SJCRH30 (cell line): ENCODE measurements at regions not wholly inside any gene's neighbourhood (a gene's known extent, or its start where the extent isn't known, plus 50 kb on each side); places are given as distances from the start of the nearest gene placed in this dataset.
"Not testable (repeated sequence)": the region's sequence is repeated elsewhere in the genome, so short reads cannot be mapped to it uniquely, and the experiment has no call there.

Experiments
- DNase-seq, 2 experiments: peaks; one replicate each; pipeline ENCODE4 v3.0.0-alpha.2; 2015 to 2020
- H3K27ac ChIP-seq: fragments of 250-450 bp; sonication (Bioruptor Pico); 2 replicates; pipeline ENCODE4 v1.5.1; 2020; ENCODE audit warnings: mild to moderate bottlenecking, moderate library complexity
- H3K27me3 ChIP-seq: fragments of 250-450 bp; sonication (Bioruptor Pico); 2 replicates; pipeline ENCODE4 v1.5.1; 2020; ENCODE audit warnings: mild to moderate bottlenecking, moderate library complexity
- H3K36me3 ChIP-seq: fragments of 250-450 bp; sonication (Bioruptor Pico); 2 replicates; pipeline ENCODE4 v1.5.1; 2020; ENCODE audit warnings: mild to moderate bottlenecking, moderate library complexity
- H3K4me1 ChIP-seq: fragments of 250-450 bp; sonication (Bioruptor Pico); 2 replicates; pipeline ENCODE4 v1.5.1; 2020; ENCODE audit warnings: mild to moderate bottlenecking, moderate library complexity
- H3K4me3 ChIP-seq: fragments of 250-450 bp; sonication (Bioruptor Pico); 2 replicates; pipeline ENCODE4 v1.5.1; 2020; ENCODE audit warnings: mild to moderate bottlenecking, moderate library complexity
- H3K9me3 ChIP-seq: fragments of 250-450 bp; sonication (Bioruptor Pico); replicated peaks from 2 replicates; pipeline ENCODE4 v1.5.1; 2020; ENCODE audit warnings: mild to moderate bottlenecking, moderate library complexity

GRCh38 chr5:173679909-173680630 lies 63.6 kb upstream of the BOD1 start:
- H3K4me3 ChIP-seq: no peak overlapping the region
- 0 out of 2 replicates have a peak, but pooled peaks cover 4% of the 10 kb centered on the region for H3K9me3 ChIP-seq
- no peaks in the 10 kb centered on the region for H3K4me1 ChIP-seq
- no peaks in the 10 kb centered on the region for H3K36me3 ChIP-seq
- no peak for DNase-seq
- H3K27ac ChIP-seq: no peak overlapping the region
- H3K27me3 ChIP-seq: no peaks in the 10 kb centered on the region

DNA sequence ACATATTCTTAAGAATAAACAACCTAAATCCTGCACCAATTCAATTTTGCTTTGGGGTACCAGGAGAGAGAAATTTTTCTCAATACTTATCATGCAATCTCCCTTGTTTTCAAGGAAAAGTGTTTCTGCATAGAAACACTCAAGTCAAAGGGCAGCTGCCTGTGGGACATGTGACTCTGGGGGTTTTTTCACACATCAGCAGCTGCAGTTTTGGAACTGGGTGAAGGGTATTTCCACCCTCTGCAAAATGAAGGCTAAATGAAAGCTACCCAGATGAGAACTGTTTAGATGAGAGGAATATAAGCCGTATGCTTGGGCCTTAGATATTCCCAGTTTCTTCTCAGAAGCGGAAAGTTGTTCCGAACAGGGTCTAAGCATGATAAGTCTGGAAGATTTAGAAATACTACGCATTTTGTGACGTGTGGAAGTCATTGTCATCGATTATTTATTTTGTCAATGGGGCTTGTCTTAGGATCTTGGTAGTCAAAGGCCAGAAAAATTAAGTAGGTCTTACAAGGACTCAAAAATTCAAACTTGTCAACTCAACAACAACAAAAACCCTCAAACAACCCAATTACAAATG lies 64.3 kb upstream of the BOD1 start:
- DNase-seq: no peak
- Histone ChIP-seq H3K27me3 (no peaks in the 10 kb centered on the region), H3K4me1 (no peaks in the 10 kb centered on the region), H3K36me3 (no peaks in the 10 kb centered on the region), H3K27ac (no peak overlapping the region), H3K4me3 (no peak overlapping the region), H3K9me3 (0 out of 2 replicates have a peak, but pooled peaks cover 4% of the 10 kb centered on the region)

DNA sequence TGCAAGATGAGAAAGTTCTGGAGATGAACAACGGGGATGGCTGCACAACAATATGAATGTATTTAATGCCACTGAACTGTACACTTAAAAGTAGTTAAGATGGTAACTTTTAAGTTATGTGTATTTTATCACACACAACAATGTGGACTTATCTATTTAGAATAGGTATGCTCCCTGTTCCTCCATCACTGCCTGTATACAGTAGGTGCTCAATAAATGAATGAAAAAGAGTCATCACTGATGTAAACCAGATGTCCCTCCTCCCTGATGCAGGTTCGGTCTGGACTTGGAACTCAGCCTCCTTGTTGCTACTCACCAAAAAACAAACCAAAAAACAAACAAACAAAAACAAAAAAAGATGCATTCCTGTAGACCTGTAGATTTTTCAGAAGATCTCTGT lies 65.9 kb upstream of the BOD1 start:
- DNase-seq: no peak
- Histone ChIP-seq H3K27me3 (no peaks in the 10 kb centered on the region), H3K9me3 (0 out of 2 replicates have a peak, but pooled peaks cover 4% of the 10 kb centered on the region), H3K36me3 (no peaks in the 10 kb centered on the region), H3K4me1 (no peaks in the 10 kb centered on the region), H3K4me3 (no peak overlapping the region), H3K27ac (no peak overlapping the region)

DNA sequence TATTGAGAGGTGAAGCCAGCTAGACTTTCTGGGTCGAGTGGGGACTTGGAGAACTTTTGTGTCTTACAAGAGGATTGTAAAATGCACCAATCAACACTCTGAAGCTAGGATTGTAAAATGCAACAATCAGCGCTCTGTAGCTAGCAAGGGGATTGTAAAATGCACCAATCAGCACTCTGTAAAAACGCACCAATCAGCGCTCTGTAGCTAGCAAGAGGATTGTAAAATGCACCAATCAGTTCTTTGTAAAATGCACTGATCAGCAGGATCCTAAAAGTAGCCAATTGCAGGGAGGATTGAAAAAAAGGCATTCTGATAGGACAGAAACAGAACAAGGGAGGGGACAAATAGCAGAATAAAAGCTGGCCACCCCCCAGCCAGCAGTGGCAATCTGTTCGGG lies 68.1 kb upstream of the BOD1 start:
- H3K36me3 ChIP-seq, H3K27ac ChIP-seq, H3K9me3 ChIP-seq, H3K27me3 ChIP-seq, H3K4me3 ChIP-seq, H3K4me1 ChIP-seq, DNase-seq: not testable (repeated sequence)

DNA sequence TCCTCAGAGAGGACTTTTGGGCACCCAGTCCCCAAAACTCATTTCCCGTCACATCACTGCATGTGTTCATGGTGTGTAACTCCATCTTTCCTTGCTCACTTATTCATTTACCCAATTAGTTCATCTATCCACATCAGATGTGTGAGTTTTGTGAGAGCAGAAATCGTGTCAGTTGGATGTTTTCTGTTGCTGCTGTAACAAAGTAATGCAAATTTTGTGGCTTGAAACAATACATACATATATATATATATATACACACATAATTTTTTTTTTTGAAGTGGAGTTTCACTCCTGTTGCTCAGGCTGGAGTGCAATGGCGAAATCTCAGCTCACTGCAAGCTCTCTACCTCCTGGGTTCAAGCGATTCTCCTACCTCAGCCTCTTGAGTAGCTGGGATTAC lies 70.5 kb upstream of the BOD1 start:
- Histone ChIP-seq H3K9me3 (0 out of 2 replicates have a peak, but pooled peaks cover 4% of the 10 kb centered on the region), H3K27ac (no peak overlapping the region), H3K4me3 (no peak overlapping the region), H3K36me3 (no peaks in the 10 kb centered on the region), H3K4me1 (no peaks in the 10 kb centered on the region; the same call in 1 of the 2 replicates), H3K27me3 (no peaks in the 10 kb centered on the region)
- no peak for DNase-seq

GRCh38 chr5:173688703-173689102 lies 72.3 kb upstream of the BOD1 start:
- no peaks in the 10 kb centered on the region for H3K27me3 ChIP-seq
- no peak overlapping the region for H3K27ac ChIP-seq
- DNase-seq: no peak
- no peak overlapping the region for H3K4me3 ChIP-seq
- H3K9me3 ChIP-seq: 0 out of 2 replicates have a peak, but pooled peaks cover 4% of the 10 kb centered on the region
- H3K4me1 ChIP-seq: no peaks in the 10 kb centered on the region; the same call in 1 of the 2 replicates
- no peaks in the 10 kb centered on the region for H3K36me3 ChIP-seq

- no peaks in the 10 kb centered on the region for H3K27me3 ChIP-seq
- DNase-seq: no peak
- no peak overlapping the region for H3K27ac ChIP-seq
- H3K36me3 ChIP-seq: no peaks in the 10 kb centered on the region
- H3K9me3 ChIP-seq: 0 out of 2 replicates have a peak, but pooled peaks cover 3% of the 10 kb centered on the region
- no peaks in the 10 kb centered on the region; the same call in 1 of the 2 replicates for H3K4me1 ChIP-seq
- H3K4me3 ChIP-seq: no peak overlapping the region
These were observed 72.8 kb upstream of the BOD1 start for GRCh38 chr5:173689171-173689736.

- Histone ChIP-seq H3K27me3 (no peaks in the 10 kb centered on the region), H3K27ac (no peak overlapping the region), H3K4me1 (no peaks in the 10 kb centered on the region; the same call in 1 of the 2 replicates), H3K9me3 (no peaks in the 10 kb centered on the region), H3K4me3 (no peak overlapping the region), H3K36me3 (no peaks in the 10 kb centered on the region)
- DNase-seq: no peak
These were observed 73.4 kb upstream of the BOD1 start for GRCh38 chr5:173689737-173690360.

DNA sequence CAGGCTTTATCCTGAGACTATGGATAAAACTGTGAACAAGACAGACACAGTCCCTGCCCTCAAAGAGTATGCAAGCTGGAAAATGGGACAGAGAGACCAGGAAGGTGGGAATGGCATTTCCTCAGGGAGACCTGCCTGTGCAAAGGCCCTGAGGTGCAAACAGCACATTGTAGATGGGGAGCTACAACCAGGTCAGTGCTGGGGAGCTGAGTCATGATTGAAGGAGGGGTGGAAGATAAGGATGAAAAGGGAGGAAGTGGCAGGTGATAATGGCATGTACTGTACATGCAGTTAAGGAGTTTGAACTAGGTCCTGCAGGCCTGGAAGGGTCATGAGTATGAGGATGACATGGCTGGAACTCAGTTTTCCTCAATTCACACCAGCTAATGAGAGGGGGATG lies 75.5 kb upstream of the BOD1 start:
- no peaks in the 10 kb centered on the region for H3K36me3 ChIP-seq
- H3K27ac ChIP-seq: no peak overlapping the region
- H3K9me3 ChIP-seq: no peaks in the 10 kb centered on the region
- no peaks in the 10 kb centered on the region for H3K27me3 ChIP-seq
- no peak for DNase-seq
- H3K4me3 ChIP-seq: no peak overlapping the region
- no peaks in the 10 kb centered on the region; the same call in 1 of the 2 replicates for H3K4me1 ChIP-seq

GRCh38 chr5:173693670-173694069 lies 77.2 kb upstream of the BOD1 start:
- H3K36me3 ChIP-seq: no peaks in the 10 kb centered on the region
- no peak for DNase-seq
- H3K27ac ChIP-seq: no peak overlapping the region
- no peaks in the 10 kb centered on the region; the same call in 1 of the 2 replicates for H3K4me1 ChIP-seq
- H3K27me3 ChIP-seq: no peaks in the 10 kb centered on the region
- no peaks in the 10 kb centered on the region for H3K9me3 ChIP-seq
- H3K4me3 ChIP-seq: no peak overlapping the region

GRCh38 chr5:173696216-173696615 lies 79.8 kb upstream of the BOD1 start:
- no peaks in the 10 kb centered on the region for H3K27me3 ChIP-seq
- DNase-seq: no peak
- no peak overlapping the region for H3K4me3 ChIP-seq
- H3K9me3 ChIP-seq: no peaks in the 10 kb centered on the region
- no peaks in the 10 kb centered on the region for H3K36me3 ChIP-seq
- H3K27ac ChIP-seq: no peak overlapping the region
- H3K4me1 ChIP-seq: no peaks in the 10 kb centered on the region

- no peaks in the 10 kb centered on the region for H3K4me1 ChIP-seq
- DNase-seq: no peak
- H3K4me3 ChIP-seq: no peak overlapping the region
- H3K9me3 ChIP-seq: no peaks in the 10 kb centered on the region
- H3K27me3 ChIP-seq: no peaks in the 10 kb centered on the region
- H3K36me3 ChIP-seq: no peaks in the 10 kb centered on the region
- H3K27ac ChIP-seq: no peak overlapping the region
These were observed 81.6 kb upstream of the BOD1 start for GRCh38 chr5:173697931-173698579.

GRCh38 chr5:173699966-173700365 lies 83.5 kb upstream of the BOD1 start:
- H3K36me3 ChIP-seq: no peaks in the 10 kb centered on the region

DNA sequence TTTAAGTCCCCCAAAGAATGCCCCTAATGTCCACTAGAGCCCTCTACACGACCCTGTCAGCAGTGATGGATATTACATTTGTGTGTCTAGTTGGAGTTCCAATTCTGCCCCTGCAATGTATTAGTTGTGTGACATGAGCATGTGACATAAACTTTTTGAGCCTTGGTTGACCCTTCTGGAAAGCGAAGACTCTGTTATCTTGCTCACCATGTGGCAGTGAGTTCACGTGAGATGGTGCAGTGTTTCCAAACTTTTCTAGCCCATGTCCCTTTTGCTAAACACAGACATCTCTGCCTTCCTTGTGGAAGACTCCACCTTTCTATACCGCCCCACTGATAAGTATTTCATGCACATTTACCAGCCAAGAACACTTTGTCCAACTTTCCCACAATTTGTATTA lies 87.0 kb upstream of the BOD1 start:
- no peak for DNase-seq
- Histone ChIP-seq H3K4me1 (0 out of 2 replicates have a peak, but pooled peaks cover 2% of the 10 kb centered on the region), H3K27me3 (no peaks in the 10 kb centered on the region), H3K27ac (no peak overlapping the region), H3K36me3 (no peaks in the 10 kb centered on the region), H3K9me3 (no peaks in the 10 kb centered on the region), H3K4me3 (no peak overlapping the region)

More at GRCh38 chr5:173699966-173700365, 83.5 kb upstream of the BOD1 start:
- Histone ChIP-seq H3K4me1 (no peaks in the 10 kb centered on the region), H3K27me3 (no peaks in the 10 kb centered on the region), H3K9me3 (no peaks in the 10 kb centered on the region), H3K27ac (no peak overlapping the region), H3K4me3 (no peak overlapping the region)
- DNase-seq: no peak
